Kidney glomerular epithelial cell (primary cell): ENCODE measurements at regions not wholly inside any gene's neighbourhood (a gene's known extent, or its start where the extent isn't known, plus 50 kb on each side); places are given as distances from the start of the nearest gene placed in this dataset.

Experiments
- DNase-seq: peaks from one replicate; lab custom pipeline; 2025; lab: John Stamatoyannopoulos, UW

- no peak for DNase-seq
Observed at GRCh38 chr9:130755377-130756007, 61.9 kb downstream of the EXOSC2 start.

DNA sequence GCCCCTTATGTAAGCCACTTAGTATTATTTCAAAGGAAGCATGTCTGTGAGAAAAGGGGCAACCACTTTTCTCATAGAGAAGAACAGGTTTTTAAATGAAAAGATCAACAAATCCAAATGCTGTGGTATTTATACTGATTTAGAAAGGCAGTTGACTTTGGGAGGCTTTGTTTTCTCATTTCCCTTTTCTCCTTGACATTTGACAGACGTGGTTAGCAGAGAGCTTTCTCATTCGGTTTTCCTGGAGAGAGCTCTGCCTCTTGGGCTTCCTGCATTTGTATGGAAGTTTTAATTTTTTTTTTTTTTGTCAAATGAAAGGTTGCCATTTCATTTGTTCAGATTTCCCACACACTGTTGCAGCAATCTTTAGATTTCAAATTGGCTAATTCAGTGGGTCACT, 62.5 kb downstream of the EXOSC2 start:
- DNase-seq = no peak

- DNase-seq = no peak
Observed at GRCh38 chr9:130756455-130757152, 63.0 kb downstream of the EXOSC2 start.

- no peak for DNase-seq
Observed at GRCh38 chr9:130759738-130760137, 66.2 kb downstream of the EXOSC2 start.

DNA sequence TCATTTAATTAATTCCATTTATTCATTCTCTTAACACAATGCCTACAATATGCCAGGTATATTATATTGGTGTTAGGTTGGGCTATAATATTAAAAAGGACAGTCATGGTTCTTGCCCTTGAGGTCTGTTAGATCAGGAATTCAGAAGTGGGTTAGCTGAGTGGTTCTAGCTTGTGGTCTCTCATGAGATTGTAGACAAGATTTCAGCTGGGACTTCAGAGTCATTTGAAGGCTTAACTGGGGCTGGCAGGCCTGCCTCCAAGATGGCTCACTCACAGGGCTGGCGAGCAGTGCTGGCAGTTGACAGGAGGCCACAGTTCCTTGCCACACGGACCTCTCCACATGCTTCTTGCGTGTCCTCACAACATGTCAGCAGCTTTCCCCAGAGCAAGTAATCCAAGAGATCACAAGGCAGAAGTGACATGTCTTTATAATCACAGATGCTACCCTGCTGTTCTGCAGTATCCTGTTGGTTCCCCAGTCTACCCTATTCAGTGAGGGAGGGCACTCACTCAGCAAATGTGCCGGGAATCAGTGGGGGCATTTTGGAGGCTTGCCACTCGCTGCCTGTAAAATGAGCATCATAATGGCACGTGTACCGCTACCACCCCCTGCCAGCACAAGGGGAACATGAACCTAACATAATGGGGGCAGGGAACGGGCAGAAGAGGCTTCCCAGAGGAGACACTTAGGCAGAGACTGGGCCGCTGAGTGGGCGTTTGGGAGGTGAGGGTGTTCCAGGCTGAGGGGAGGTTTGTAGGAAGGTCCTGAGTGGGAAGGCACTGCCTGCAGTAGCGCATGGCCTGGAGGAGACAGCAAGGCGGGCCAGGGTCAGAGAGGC, 70.0 kb downstream of the EXOSC2 start:
- DNase-seq = no peak

DNA sequence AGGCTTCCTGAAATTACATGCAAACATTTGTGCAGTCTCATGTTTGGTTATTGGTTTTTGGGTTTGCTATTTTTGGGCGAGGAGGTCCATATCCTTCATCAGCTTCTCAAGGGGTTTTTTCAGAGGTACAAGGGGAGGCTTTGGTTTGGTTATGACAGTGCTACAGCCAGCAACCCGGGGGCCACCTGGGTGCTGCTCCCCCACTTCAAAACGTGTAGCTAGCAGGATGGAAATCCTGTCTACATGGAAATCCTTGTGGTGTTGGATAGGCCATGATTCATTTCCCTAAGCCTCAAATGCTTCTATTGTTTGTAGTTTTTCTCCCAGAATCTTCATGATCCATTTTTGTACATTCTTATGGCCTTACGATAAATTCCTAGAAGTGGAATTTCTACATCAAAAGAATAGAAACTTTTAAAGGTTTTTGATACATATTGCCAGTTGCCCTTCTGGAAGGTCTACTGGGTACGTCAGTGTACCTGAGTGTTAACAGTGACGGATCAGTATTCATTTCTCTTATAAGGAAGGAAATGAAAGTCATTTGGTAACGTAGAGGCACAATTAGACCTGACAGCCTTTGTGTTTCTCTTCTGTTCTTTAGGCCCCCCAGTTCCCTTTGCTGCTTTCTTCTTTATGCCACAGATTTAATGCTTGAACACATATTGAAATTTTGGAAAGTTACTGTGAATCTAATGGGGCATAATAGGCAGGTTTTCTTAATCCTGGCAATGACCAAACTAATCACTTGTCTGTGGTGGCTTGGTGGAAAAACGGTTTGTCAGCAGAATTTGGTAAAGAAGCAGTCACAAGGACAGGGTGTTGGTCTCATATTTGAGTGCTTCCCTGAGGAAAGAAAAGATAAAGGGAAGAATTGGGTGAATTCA, 69.7 kb upstream of the ABL1 start:
- DNase-seq = no peak

GRCh38 chr9:130766021-130766926, 68.8 kb upstream of the ABL1 start:
- DNase-seq = peak; percentile 57

- no peak for DNase-seq
Observed at GRCh38 chr9:130766927-130767307, 68.1 kb upstream of the ABL1 start.

- peak; percentile 25 for DNase-seq
Observed at GRCh38 chr9:130768265-130768664, 66.8 kb upstream of the ABL1 start.

- no peak for DNase-seq
Observed at GRCh38 chr9:130768891-130769403, 66.1 kb upstream of the ABL1 start.

- DNase-seq = no peak
Observed at GRCh38 chr9:130770093-130770492, 65.0 kb upstream of the ABL1 start.

DNA sequence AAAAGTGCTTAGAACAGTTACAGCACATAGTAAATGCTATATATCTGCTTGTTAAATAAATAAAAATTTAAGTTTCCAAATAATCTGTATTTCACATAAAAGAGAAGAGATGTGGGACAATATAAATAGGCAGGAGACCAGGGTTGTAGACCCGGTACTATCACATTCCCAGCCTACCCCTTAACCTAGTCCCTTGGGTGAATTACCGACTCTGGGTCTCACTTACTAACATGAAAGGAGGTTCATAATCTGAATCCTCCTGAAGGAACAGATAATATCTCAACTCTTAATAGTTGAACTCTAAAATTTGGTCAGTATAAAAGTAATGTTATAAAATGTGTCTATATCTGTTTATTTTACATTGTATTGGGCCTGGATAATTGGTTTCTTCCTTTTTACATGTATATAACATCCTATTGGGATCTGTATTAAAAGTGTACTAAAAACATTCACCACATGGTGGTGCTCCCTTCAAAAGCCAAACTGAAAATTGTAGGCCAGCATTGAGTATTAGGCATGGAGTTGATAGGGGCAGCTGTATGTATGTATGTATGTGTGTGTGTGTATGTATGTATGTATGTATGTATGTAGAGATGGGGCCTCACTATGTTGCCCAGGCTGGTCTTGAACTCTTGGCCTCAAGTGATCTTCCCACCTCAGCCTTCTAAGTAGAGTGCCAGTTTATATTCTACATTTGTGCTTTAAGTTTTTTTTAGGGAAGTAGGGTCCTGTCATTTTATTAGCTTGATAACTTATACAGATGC, 64.2 kb upstream of the ABL1 start:
- DNase-seq = peak; percentile 50

GRCh38 chr9:130772185-130772584, 62.9 kb upstream of the ABL1 start:
- no peak for DNase-seq

DNA sequence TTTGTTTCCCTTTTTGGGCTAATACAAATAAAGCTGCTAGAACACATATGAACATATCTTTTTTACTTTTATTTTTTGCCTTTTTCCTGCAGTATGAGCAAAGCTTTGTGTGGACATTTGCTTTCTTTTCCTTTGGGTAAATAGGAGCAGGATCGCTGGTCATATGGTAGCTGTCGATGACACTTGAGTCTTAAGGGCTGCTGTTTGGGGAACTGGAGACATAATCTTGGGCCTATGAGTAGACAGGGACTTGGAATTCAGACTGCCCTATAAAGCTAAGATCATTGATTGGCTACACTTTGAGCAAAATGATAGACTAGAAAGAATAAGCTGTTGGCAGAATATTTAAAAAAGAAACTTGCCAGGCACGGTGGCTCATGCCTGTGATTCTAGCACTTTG, 60.9 kb upstream of the ABL1 start:
- DNase-seq = no peak

- DNase-seq = no peak
Observed at GRCh38 chr9:130775336-130775991, 59.6 kb upstream of the ABL1 start.

- no peak for DNase-seq
Observed at GRCh38 chr9:130779153-130779855, 55.8 kb upstream of the ABL1 start.

DNA sequence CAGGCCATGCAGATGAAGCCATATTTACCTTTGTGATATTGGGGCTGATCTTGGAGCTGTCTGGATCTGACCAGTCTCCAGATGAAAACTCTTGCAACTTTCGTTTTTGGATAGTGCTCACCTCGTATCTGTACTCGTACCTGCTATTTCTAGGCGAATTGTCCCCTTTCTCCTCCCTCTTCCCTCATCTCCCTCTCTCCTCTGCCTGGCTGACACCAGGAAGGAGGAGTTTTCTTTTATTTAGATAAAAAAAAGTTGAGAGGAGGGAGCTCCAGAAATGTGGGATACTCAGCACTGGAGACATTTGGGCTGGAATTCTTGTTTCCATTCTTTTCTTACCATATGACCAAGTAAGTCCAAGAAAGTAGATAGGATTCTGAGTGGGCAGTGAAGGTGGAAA, 54.6 kb upstream of the ABL1 start:
- no peak for DNase-seq

DNA sequence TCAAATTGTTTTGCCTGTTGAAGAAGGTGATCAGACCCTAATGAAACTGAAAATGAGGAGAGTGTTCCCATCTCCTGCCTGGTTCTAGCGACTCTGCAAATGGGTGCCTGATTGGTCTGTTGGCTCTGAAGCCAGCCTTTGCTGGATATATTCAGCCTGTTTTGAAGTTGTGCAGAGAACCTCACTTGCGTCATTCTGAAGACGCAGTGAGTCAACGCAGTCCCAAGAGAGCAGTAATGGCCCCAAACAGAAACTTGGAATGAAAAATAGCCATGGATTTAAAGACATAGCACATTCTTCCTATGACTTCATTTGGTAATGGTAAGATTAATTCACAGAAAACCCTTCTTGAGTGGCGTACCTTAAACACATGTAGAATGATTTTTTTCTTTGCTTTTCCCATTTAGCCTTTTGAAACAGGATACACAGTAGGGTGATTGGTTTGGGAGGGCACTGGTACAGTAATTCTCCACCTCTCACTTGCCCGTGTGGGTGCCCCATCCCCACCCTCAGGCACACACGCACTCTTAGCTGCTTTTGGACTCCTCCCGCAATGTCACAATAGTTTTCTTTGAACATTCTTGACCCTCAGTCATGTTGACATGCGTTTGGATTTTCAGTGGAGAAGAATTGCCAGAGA, 54.1 kb upstream of the ABL1 start:
- DNase-seq = no peak
